WTC11 (cell line): ENCODE measurements at regions not wholly inside any gene's neighbourhood (a gene's known extent, or its start where the extent isn't known, plus 50 kb on each side); places are given as distances from the start of the nearest gene placed in this dataset.

Source experiments
- ATAC-seq: fragments of 200-7000 bp; cut with Tn5 transposase; 2 replicates; pipeline ENCODE4 v1.10.0; 2021; ENCODE audit warnings: mild to moderate bottlenecking, moderate library complexity
- CTCF ChIA-PET: fragments of 300-600 bp; sonication (Branson Sonifier 250); formaldehyde crosslinking; loops from one replicate; lab custom pipeline; 2021; ENCODE audit warnings: antibody characterized with exemption; lab: Charles Lee
- POLR2A ChIA-PET: fragments of 350-600 bp; sonication (Branson Sonifier 250); formaldehyde crosslinking; loops from one replicate; lab custom pipeline; 2021; ENCODE audit warnings: antibody characterized with exemption; lab: Charles Lee
- DNase-seq: peaks from one replicate; pipeline ENCODE4 v3.0.0; 2021; ENCODE audit warnings: low spot score
- H3K27ac Mint-ChIP-seq: 2 replicates; pipeline ENCODE4 v1.8.0; 2021; ENCODE audit warnings: mixed read lengths
- H3K27me3 Mint-ChIP-seq: 2 replicates; pipeline ENCODE4 v1.8.0; 2021; ENCODE audit warnings: low read depth, mild to moderate bottlenecking, moderate library complexity, mixed read lengths
- H3K36me3 Mint-ChIP-seq: 2 replicates; pipeline ENCODE4 v1.8.0; 2021; ENCODE audit warnings: mixed read lengths
- H3K4me1 Mint-ChIP-seq: 2 replicates; pipeline ENCODE4 v1.8.0; 2022; ENCODE audit warnings: mixed read lengths
- H3K4me3 Mint-ChIP-seq: 2 replicates; pipeline ENCODE4 v1.8.0; 2021; ENCODE audit warnings: mild to moderate bottlenecking, moderate library complexity, mixed read lengths
- H3K9me3 Mint-ChIP-seq: 2 replicates; pipeline ENCODE4 v1.8.0; 2021; ENCODE audit warnings: mixed read lengths
- AFF4 ChIP-seq: sonication (generic); formaldehyde crosslinking; IDR thresholded peaks from 2 replicates; pipeline ENCODE4 v1.8.1; 2023; ENCODE audit warnings: mild to moderate bottlenecking, missing genetic modification reagents, borderline replicate concordance
- CTCF ChIP-seq: fragments of 200-600 bp; IDR thresholded peaks from 2 replicates; pipeline ENCODE4 v1.8.0; 2022; ENCODE audit warnings: antibody characterized with exemption
- E2F1 ChIP-seq: sonication (generic); formaldehyde crosslinking; IDR thresholded peaks from 2 replicates; pipeline ENCODE4 v1.8.0; 2022; ENCODE audit warnings: mild to moderate bottlenecking, missing genetic modification reagents
- FOXP1 ChIP-seq: sonication (generic); formaldehyde crosslinking; IDR thresholded peaks from 2 replicates; pipeline ENCODE4 v1.8.0; 2022; ENCODE audit warnings: missing genetic modification reagents, mild to moderate bottlenecking, moderate library complexity, borderline replicate concordance
- FOXP4 ChIP-seq: sonication (generic); formaldehyde crosslinking; IDR thresholded peaks from 2 replicates; pipeline ENCODE4 v1.8.0; 2022; ENCODE audit warnings: mild to moderate bottlenecking, missing genetic modification reagents
- HMGA2 ChIP-seq: fragments of 250-450 bp; sonication (Bioruptor Pico); IDR thresholded peaks from 2 replicates; pipeline ENCODE4 v1.4.0; 2021; ENCODE audit warnings: mild to moderate bottlenecking, moderate library complexity
- HMGXB4 ChIP-seq: sonication (generic); formaldehyde crosslinking; IDR thresholded peaks from 2 replicates; pipeline ENCODE4 v1.8.1; 2023; ENCODE audit warnings: mild to moderate bottlenecking, moderate library complexity, missing genetic modification reagents
- KAT7 ChIP-seq: sonication (generic); formaldehyde crosslinking; IDR thresholded peaks from 2 replicates; pipeline ENCODE4 v1.8.1; 2023; ENCODE audit warnings: missing genetic modification reagents, mild to moderate bottlenecking, borderline replicate concordance
- NR3C1 ChIP-seq: sonication (generic); formaldehyde crosslinking; conservative IDR thresholded peaks from 2 replicates; pipeline ENCODE4 v1.8.1; 2023; ENCODE audit warnings: low read depth, mild to moderate bottlenecking, missing genetic modification reagents
- PRRX2 ChIP-seq: fragments of 250-450 bp; sonication (Bioruptor Pico); IDR thresholded peaks from 2 replicates; pipeline ENCODE4 v1.8.0; 2021; ENCODE audit warnings: mild to moderate bottlenecking
- SMAD3 ChIP-seq: sonication (generic); formaldehyde crosslinking; IDR thresholded peaks from 2 replicates; pipeline ENCODE4 v1.8.0; 2022; ENCODE audit warnings: missing genetic modification reagents, mild to moderate bottlenecking, borderline replicate concordance
- SOX15 ChIP-seq: fragments of 250-450 bp; sonication (Bioruptor Pico); IDR thresholded peaks from 2 replicates; pipeline ENCODE4 v1.9.0; 2021; ENCODE audit warnings: mild to moderate bottlenecking
- SP1 ChIP-seq: sonication (generic); formaldehyde crosslinking; conservative IDR thresholded peaks from 2 replicates; pipeline ENCODE4 v1.8.1; 2022; ENCODE audit warnings: missing genetic modification reagents
- TEAD4 ChIP-seq: sonication (generic); formaldehyde crosslinking; IDR thresholded peaks from 2 replicates; pipeline ENCODE4 v1.8.0; 2022; ENCODE audit warnings: mild to moderate bottlenecking, missing genetic modification reagents
- ZBTB21 ChIP-seq: sonication (generic); formaldehyde crosslinking; IDR thresholded peaks from 2 replicates; pipeline ENCODE4 v1.8.1; 2023; ENCODE audit warnings: mild to moderate bottlenecking, missing genetic modification reagents, borderline replicate concordance
- TF ChIP-seq, protein P1 (sequence below): sonication (generic); formaldehyde crosslinking; IDR thresholded peaks from 2 replicates; pipeline ENCODE4 v1.8.0; 2022; ENCODE audit warnings: mild to moderate bottlenecking, missing genetic modification reagents
- TF ChIP-seq, protein P2 (sequence below): sonication (generic); formaldehyde crosslinking; IDR thresholded peaks from 2 replicates; pipeline ENCODE4 v1.8.1; 2023; ENCODE audit warnings: mild to moderate bottlenecking, missing genetic modification reagents
- TF ChIP-seq, protein P3 (sequence below): fragments of 250-450 bp; sonication (Bioruptor Pico); IDR thresholded peaks from 2 replicates; pipeline ENCODE4 v1.8.0; 2021; ENCODE audit warnings: mild to moderate bottlenecking
- TF ChIP-seq, protein P4 (sequence below): fragments of 250-450 bp; sonication (Bioruptor Pico); IDR thresholded peaks from 2 replicates; pipeline ENCODE4 v1.9.0; 2021; ENCODE audit warnings: mild to moderate bottlenecking

- POLR2A ChIA-PET: no interaction called here
- ATAC-seq (peak; percentile 23; the same call in 1 of the 2 replicates), DNase-seq (no peak)
- Mint-ChIP-seq H3K4me1 (peaks cover 12% of the 10 kb centered on the region), H3K27ac (no peak overlapping the region), H3K9me3 (no peaks in the 10 kb centered on the region), H3K36me3 (no peaks in the 10 kb centered on the region), H3K4me3 (no peak overlapping the region), H3K27me3 (no peaks in the 10 kb centered on the region; the same call in 1 of the 2 replicates)
- CTCF ChIA-PET: interaction anchor here (0.6 to 2.1 kb wide), 8 partner anchors 36 to 848 kb away, joined by 3 to 11 read pairs (median 4); partner anchors contain the start of gene ELF5
- TF ChIP-seq, protein P1, sequence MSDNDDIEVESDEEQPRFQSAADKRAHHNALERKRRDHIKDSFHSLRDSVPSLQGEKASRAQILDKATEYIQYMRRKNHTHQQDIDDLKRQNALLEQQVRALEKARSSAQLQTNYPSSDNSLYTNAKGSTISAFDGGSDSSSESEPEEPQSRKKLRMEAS (CRISPR knock-in tag): no peak
- TF ChIP-seq ZBTB21: no peak
Observed at GRCh38 chr11:34564406-34564805, 50.8 kb upstream of the ELF5 start.

DNA sequence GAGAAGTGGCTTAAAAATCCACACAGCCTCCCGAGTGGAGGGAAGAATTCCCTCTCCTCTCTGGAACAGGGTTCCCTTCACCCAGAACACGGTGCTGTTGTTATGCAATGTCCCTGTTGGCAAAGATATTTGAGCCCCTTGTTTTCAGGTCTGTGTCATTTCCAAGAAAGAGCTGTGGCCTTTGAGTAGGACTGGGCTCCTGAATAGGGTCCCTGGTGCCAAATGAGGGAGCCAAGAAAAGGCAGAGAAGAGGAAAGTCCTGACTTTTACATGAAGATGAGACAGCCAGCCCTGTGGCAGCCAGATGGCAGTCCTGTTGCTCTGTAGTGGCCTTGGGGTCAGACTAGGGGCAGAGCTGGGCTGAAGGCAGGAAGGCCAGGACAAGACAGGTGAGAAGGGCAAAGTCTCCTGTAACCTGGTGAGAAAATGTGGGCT lies 51.2 kb upstream of the ELF5 start:
- peak; percentile 16 for DNase-seq
- Mint-ChIP-seq H3K4me3 (no peak overlapping the region), H3K9me3 (no peaks in the 10 kb centered on the region), H3K27me3 (no peaks in the 10 kb centered on the region; the same call in 1 of the 2 replicates), H3K4me1 (peaks cover 12% of the 10 kb centered on the region), H3K36me3 (no peaks in the 10 kb centered on the region), H3K27ac (0 out of 2 replicates have a peak overlapping the region, but pooled peaks have one; percentile 15)
- peak; percentile 57; the same call in 1 of the 2 replicates for ATAC-seq
- ChIA-PET CTCF (interaction anchor here (1.2 to 2.1 kb wide), 4 partner anchors 52 to 848 kb away, joined by 3 to 11 read pairs (median 4); partner anchors contain the start of gene ELF5), POLR2A (no interaction called here)
- TF ChIP-seq FOXP1 (CRISPR knock-in tag) (no peak), FOXP4 (no peak), PRRX2 (CRISPR knock-in tag) (no peak), TEAD4 (CRISPR knock-in tag) (no peak), HMGA2 (CRISPR knock-in tag) (no peak), SMAD3 (CRISPR knock-in tag) (no peak), CTCF (no peak), E2F1 (CRISPR knock-in tag) (no peak), SOX15 (no peak), AFF4 (CRISPR knock-in tag) (no peak), KAT7 (CRISPR knock-in tag) (no peak), HMGXB4 (CRISPR knock-in tag) (no peak), SP1 (CRISPR knock-in tag) (no peak), NR3C1 (CRISPR knock-in tag) (no peak)
- TF ChIP-seq, protein P2, sequence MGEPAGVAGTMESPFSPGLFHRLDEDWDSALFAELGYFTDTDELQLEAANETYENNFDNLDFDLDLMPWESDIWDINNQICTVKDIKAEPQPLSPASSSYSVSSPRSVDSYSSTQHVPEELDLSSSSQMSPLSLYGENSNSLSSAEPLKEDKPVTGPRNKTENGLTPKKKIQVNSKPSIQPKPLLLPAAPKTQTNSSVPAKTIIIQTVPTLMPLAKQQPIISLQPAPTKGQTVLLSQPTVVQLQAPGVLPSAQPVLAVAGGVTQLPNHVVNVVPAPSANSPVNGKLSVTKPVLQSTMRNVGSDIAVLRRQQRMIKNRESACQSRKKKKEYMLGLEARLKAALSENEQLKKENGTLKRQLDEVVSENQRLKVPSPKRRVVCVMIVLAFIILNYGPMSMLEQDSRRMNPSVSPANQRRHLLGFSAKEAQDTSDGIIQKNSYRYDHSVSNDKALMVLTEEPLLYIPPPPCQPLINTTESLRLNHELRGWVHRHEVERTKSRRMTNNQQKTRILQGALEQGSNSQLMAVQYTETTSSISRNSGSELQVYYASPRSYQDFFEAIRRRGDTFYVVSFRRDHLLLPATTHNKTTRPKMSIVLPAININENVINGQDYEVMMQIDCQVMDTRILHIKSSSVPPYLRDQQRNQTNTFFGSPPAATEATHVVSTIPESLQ (CRISPR knock-in tag): no peak
- TF ChIP-seq, protein P3, sequence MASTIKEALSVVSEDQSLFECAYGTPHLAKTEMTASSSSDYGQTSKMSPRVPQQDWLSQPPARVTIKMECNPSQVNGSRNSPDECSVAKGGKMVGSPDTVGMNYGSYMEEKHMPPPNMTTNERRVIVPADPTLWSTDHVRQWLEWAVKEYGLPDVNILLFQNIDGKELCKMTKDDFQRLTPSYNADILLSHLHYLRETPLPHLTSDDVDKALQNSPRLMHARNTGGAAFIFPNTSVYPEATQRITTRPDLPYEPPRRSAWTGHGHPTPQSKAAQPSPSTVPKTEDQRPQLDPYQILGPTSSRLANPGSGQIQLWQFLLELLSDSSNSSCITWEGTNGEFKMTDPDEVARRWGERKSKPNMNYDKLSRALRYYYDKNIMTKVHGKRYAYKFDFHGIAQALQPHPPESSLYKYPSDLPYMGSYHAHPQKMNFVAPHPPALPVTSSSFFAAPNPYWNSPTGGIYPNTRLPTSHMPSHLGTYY: no peak
- TF ChIP-seq, protein P4, sequence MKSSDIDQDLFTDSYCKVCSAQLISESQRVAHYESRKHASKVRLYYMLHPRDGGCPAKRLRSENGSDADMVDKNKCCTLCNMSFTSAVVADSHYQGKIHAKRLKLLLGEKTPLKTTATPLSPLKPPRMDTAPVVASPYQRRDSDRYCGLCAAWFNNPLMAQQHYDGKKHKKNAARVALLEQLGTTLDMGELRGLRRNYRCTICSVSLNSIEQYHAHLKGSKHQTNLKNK (CRISPR knock-in tag): no peak
